GM19328 (cell line): ENCODE measurements at regions not wholly inside any gene's neighbourhood (a gene's known extent, or its start where the extent isn't known, plus 50 kb on each side); places are given as distances from the start of the nearest gene placed in this dataset.
"Not testable (repeated sequence)": the region's sequence is repeated elsewhere in the genome, so short reads cannot be mapped to it uniquely, and the experiment has no call there.

Source experiments
- ATAC-seq: cut with Tn5 transposase; IDR thresholded peaks from one replicate; pipeline ENCODE4 v1.9.1; 2021; ENCODE audit warnings: mild to moderate bottlenecking, moderate library complexity; ENCODE audit not compliant: unreplicated experiment

- no peak for ATAC-seq
Observed at GRCh38 chr12:58673021-58673420, 247.3 kb downstream of the LRIG3 start.

GRCh38 chr12:58677833-58678232 is 242.5 kb downstream of the LRIG3 start:
- not testable (repeated sequence) for ATAC-seq

GRCh38 chr12:58678753-58679152 is 241.6 kb downstream of the LRIG3 start:
- no peak for ATAC-seq

- no peak for ATAC-seq
Observed at GRCh38 chr12:58681730-58682129, 238.6 kb downstream of the LRIG3 start.

- ATAC-seq = no peak
Observed at GRCh38 chr12:58695263-58695662, 225.0 kb downstream of the LRIG3 start.

- ATAC-seq = no peak
Observed at GRCh38 chr12:58701536-58701935, 218.8 kb downstream of the LRIG3 start.

- no peak for ATAC-seq
Observed at GRCh38 chr12:58703866-58704265, 216.4 kb downstream of the LRIG3 start.

- ATAC-seq = not testable (repeated sequence)
Observed at GRCh38 chr12:58704770-58705169, 215.5 kb downstream of the LRIG3 start.

GRCh38 chr12:58710901-58711300 is 209.4 kb downstream of the LRIG3 start:
- no peak for ATAC-seq

GRCh38 chr12:58711974-58712373 is 208.3 kb downstream of the LRIG3 start:
- ATAC-seq = no peak

- no peak for ATAC-seq
Observed at GRCh38 chr12:58712976-58713375, 207.3 kb downstream of the LRIG3 start.

GRCh38 chr12:58719161-58719560 is 201.1 kb downstream of the LRIG3 start:
- no peak for ATAC-seq

GRCh38 chr12:58720421-58720820 is 199.9 kb downstream of the LRIG3 start:
- ATAC-seq = no peak

GRCh38 chr12:58725400-58726105 is 194.8 kb downstream of the LRIG3 start:
- ATAC-seq = no peak

- ATAC-seq = no peak
Observed at GRCh38 chr12:58727521-58727920, 192.8 kb downstream of the LRIG3 start.

GRCh38 chr12:58728397-58728796 is 191.9 kb downstream of the LRIG3 start:
- ATAC-seq = no peak

- ATAC-seq = no peak
Observed at GRCh38 chr12:58731096-58731495, 189.2 kb downstream of the LRIG3 start.

GRCh38 chr12:58732894-58733293 is 187.4 kb downstream of the LRIG3 start:
- ATAC-seq = no peak

GRCh38 chr12:58741226-58741625 is 179.1 kb downstream of the LRIG3 start:
- ATAC-seq = no peak

- ATAC-seq = no peak
Observed at GRCh38 chr12:58745348-58746125, 174.8 kb downstream of the LRIG3 start.

GRCh38 chr12:58747533-58747932 is 172.8 kb downstream of the LRIG3 start:
- no peak for ATAC-seq

- no peak for ATAC-seq
Observed at GRCh38 chr12:58750484-58750883, 169.8 kb downstream of the LRIG3 start.
